GM18868 (cell line): ENCODE measurements at regions not wholly inside any gene's neighbourhood (a gene's known extent, or its start where the extent isn't known, plus 50 kb on each side); places are given as distances from the start of the nearest gene placed in this dataset.

Experiments used
- ATAC-seq: cut with Tn5 transposase; IDR thresholded peaks from one replicate; pipeline ENCODE4 v1.9.1; 2021; ENCODE audit warnings: mild to moderate bottlenecking, moderate library complexity; ENCODE audit not compliant: unreplicated experiment

GRCh38 chr6:149147938-149148718 lies 169.4 kb upstream of the TAB2 start:
- peak; percentile 75 for ATAC-seq

DNA sequence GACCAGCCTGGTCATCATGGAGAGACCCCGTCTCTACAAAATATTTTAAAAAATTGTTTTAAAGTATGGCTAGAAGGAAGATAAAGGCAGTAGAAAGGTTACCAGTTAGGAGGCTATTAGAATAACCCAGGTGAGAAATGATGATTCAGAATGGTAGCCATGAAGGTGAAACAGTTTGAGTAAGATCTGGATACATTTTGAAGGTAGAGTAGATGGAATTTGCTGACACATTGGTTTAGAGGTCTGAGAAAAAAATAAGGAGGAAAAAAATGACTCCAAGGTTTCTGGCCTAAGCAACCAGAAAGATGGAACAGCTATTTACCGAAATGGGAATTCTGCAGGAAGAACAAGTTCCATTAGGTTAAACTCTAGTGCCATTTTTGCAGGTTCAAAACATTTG lies 167.9 kb upstream of the TAB2 start:
- no peak for ATAC-seq

GRCh38 chr6:149150301-149150700 lies 167.2 kb upstream of the TAB2 start:
- no peak for ATAC-seq

GRCh38 chr6:149150801-149151398 lies 166.6 kb upstream of the TAB2 start:
- peak; percentile 63 for ATAC-seq

DNA sequence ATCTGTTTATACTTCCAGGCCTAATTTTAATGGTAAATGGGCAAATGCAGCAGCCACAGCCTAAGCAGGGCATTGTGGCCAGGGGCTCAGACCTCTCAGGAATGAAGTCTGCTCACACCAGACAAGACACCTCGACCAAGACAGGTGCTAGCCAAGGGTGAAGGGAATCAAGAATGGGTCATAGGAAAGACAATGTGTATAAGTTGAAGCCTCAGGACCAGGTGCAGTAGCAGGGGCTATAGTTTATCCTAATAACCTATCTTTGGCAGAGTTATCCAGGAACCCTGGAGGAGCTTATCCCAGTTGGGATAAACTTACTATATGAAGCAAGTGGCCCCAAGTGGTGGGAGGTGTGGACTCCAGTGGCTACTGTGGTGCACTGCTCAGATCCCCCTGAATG lies 165.0 kb upstream of the TAB2 start:
- no peak for ATAC-seq

DNA sequence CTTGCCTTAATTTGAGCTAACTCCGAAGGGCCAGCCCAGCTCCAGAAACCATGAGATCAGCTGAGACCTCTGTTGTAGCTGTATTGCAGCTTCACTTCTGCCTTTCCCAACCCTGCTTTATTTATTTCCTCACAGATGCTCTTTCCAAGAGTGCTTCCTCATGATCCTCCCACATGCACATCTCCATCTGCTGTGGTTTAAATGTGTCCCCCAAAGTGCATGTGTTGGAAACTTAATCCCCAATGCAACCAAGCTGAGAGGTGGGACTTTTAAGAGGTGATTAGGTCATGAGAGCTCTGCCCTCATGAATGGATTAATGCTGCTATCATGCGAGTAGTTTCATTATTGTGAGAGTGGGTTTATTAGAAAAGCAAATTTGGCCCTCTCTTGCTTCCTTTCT lies 164.4 kb upstream of the TAB2 start:
- ATAC-seq: no peak

DNA sequence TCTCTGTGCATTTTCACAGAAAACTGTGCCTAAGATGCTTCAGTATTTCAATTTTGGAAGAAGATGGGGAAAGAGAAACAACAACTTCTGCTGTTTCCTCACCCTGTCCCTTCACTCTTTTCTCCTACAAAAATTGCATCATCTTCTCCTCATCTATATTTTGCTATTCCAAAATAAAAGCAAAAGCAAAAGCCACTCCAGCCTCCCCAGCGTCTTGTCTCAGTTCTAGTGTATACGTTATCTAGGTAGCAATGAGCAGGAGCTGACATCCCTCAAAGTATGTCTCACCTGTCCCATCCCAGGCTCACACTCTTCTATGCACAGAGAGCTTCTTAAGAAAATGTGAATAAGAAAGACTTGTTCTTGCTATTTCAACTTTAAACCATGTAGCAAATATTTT lies 163.8 kb upstream of the TAB2 start:
- no peak for ATAC-seq

DNA sequence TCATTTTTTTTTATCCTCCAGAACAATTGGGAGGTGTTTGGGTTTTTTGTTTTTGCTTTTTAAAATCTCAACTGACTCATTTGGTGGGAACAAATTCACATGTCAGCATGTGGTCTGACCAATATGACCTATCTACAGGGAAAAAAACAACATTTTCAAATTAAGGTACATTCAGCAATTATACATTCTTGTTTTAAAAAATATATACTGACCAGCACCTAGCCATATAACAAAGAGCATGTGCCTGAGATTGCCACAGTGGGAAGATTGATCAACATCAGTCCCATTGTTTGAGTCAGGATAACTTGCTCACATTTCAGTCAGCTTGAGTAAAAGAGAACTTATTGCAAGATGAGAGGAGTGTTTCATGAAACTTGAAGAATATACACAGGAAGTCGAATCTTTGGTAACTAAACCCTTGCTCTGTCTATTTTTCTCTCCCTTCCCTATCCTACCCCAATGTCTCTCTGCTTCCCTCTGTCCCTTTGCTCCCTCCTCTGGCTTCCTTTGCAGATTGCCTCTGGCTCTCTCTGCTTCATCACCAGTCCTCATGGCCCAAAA lies 163.2 kb upstream of the TAB2 start:
- no peak for ATAC-seq

GRCh38 chr6:149157126-149157525 lies 160.4 kb upstream of the TAB2 start:
- ATAC-seq: no peak

DNA sequence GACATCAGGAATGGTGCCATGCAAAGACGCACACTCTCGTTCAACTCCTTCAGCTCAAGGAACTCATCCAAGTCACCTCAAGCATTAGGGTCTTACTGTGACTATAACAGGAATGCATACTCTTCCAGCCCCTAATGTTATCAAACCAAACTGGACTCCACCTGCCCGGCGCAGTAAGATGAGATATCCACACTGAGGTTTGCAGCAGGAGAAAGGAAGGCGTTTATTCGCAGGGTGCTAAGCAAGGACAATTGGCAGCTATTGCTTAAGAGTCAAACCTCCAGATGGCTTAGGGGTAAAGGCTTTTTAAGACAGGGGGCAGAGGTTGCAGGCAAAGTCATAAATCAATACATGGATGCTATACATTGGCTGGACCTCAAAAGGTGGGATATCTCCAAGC lies 159.4 kb upstream of the TAB2 start:
- ATAC-seq: no peak

DNA sequence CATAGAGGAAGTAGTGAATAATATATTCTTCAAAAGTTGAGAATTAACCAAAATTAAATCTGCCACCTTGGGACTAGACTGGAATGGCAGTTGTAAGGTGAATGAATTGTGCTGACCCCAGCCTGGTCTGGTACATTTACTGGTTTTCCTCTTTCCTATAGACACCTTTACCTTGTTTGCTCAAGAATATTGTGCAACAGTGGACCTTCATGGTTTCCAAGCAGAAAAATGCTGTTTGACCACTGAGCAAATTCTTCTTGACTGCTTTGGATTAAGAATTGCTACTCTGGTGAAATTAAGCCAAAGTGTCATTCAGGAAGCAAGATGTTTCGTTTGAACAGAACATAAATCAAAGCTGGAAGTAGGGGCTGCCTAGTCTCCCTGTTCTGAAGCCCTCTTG lies 156.6 kb upstream of the TAB2 start:
- no peak for ATAC-seq

GRCh38 chr6:149162924-149163323 lies 154.6 kb upstream of the TAB2 start:
- no peak for ATAC-seq

DNA sequence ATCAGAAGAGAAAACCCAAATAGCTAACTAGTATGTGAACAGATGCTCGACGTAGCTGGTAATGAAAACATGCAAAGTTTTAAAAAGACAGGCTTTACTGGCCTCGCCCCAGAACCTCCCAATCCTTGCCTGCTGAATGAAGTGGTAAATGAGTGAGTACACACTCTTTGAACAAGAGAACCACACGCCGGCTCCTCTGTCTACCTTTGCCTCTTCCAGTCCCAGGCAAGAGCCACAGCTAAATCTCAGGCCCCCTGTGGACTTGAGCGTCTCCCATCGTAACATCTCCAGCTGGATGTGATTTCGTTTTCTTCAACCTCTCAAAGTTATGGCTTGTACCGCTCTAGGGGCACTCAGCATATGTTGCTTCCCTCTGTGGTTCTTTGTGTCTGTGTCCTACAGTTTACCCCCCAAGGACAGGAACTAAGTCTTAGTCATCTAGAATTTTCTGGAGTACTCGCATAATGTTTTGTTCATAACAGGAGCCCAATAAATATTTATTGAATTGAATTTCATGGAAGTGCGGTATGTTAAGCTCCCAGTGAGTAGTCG lies 153.2 kb upstream of the TAB2 start:
- no peak for ATAC-seq

- ATAC-seq: no peak
These were observed 151.2 kb upstream of the TAB2 start for GRCh38 chr6:149166336-149166735.

GRCh38 chr6:149166747-149167146 lies 150.8 kb upstream of the TAB2 start:
- ATAC-seq: no peak

- ATAC-seq: no peak
These were observed 148.5 kb upstream of the TAB2 start for GRCh38 chr6:149168968-149169367.

DNA sequence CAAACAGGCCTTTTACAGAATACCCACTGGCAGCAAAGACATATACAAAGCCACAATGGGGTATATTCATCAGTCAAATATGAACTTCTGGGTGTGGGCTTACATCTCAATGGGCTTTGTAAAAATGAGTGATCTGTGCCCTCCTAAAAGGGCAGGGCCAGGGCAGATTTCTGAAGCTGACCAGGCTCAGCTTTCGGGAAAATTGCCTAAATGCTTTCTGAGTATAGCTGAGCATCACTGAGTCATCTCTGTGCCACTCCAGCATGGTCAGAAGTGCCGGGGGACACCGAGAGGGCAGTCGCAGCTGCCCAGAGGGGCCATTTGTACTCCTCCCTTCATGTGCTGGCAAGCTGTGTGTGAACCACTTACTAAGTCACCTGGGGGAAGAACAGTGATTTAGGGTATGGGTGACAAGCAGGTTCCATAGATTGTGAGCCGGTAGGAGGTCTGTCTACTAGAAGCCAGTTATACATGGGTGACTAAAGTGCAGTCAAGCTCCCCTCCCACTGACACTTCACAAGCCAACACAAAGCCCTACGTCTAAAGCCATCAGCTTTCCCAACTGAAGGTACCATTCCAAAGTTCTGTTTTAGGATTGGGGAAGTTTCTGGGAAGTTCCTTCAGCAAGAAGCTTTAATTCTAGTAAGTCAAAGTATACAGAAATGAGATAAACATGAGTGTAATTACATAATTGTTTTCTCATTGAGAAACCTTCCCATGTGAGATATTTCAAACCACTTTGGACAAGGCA lies 147.6 kb upstream of the TAB2 start:
- ATAC-seq: no peak

GRCh38 chr6:149170564-149171452 lies 146.7 kb upstream of the TAB2 start:
- ATAC-seq: no peak

DNA sequence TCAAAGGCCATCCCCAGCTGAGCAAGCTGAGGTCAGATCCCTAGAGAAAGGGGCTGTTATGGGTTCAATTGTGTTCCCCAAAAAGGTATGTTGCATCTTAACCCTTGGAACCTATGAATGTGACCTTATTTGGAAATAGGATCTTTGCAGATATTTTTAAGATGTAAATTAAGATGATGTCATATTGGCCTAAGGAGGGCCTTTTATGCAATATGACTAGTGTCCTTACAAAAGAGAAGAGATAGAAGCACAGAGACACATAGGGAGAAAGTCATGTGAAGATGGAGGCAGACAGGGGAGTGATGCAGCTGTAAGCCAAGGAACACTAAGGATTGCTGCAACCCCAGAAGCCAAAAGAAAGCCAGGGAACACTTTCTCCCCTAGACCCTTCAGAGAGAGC lies 144.3 kb upstream of the TAB2 start:
- no peak for ATAC-seq

DNA sequence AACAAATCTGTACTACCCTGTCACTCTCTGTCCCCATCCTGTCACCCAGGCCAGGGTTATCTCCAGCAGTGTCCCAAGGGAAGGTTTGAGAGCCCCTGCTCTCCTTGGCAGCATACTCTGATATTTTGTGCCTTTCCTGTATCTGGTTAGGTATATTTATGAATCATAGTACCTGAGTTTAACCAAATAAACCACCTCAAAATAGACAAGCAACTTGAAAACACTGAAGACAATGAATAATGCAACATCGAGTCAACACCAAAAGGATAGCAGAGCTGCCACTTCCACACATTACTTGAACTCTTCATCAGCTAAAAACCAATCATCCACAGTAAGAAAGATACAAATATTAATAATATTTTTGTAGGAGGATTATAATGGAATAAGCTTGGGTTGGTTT lies 142.6 kb upstream of the TAB2 start:
- ATAC-seq: no peak
